K562 (cell line): ENCODE measurements at regions not wholly inside any gene's neighbourhood (a gene's known extent, or its start where the extent isn't known, plus 50 kb on each side); places are given as distances from the start of the nearest gene placed in this dataset.

Experiments
- ATAC-seq: fragments of 200-7000 bp; cut with Tn5 transposase; 3 replicates; pipeline ENCODE4 v1.9.1; 2020; ENCODE audit warnings: moderate library complexity
- BruUV-seq: library from RNA; stranded (reverse); fragments of 400-500 nt; replicated peaks from 2 replicates; lab custom pipeline; 2021; lab: Mats Ljungman, UMichigan
- CTCF ChIA-PET: fragments of 300-600 bp; formaldehyde crosslinking; extraction: SDS; loops from one replicate; lab custom pipeline; 2021; ENCODE audit warnings: low intra/inter-chr PET ratio; lab: Yijun Ruan, JAX
- POLR2A ChIA-PET: fragments of 300-600, 350-650 bp; sonication (Branson Sonifier 250); formaldehyde crosslinking; extraction: SDS; loops from one replicate; lab custom pipeline; 2021; ENCODE audit warnings: antibody characterized with exemption, inconsistent platforms; lab: Yijun Ruan, JAX
- DNase-seq, 4 experiments: peaks; one replicate each; pipeline versions ENCODE4 v3.0.0 to v3.0.0-alpha.2; 2011 to 2018; ENCODE audit warnings: low spot score in 3 of 4, mixed read lengths in 3 of 4; ENCODE audit errors: extremely low read depth in 1 of 4
- FAIRE-seq: peaks from 2 replicates; lab custom pipeline; 2011; peaks lifted over from hg19 to GRCh38; lab: Jason Lieb, UNC
- H2AFZ ChIP-seq: 2 replicates; pipeline ENCODE4 v1.6.0; 2011; ENCODE audit warnings: low read depth, low read length, control low read depth, inconsistent platforms
- H3K27ac ChIP-seq: fragments of 200-600 bp; 3 replicates; pipeline ENCODE4 v1.8.0; 2011; ENCODE audit warnings: low read depth, mild to moderate bottlenecking, control low read depth, inconsistent platforms, low read length, moderate library complexity, mixed read lengths; ENCODE audit errors: extremely low read depth
- H3K27me3 ChIP-seq, 2 experiments: fragments of 300-600 bp in 1 of 2; 2 replicates in 1 of 2; 3 replicates in 1 of 2; pipeline versions ENCODE4 v1.6.0 to v1.8.0; 2011; ENCODE audit warnings: inconsistent platforms in 2 of 2, low read length in 2 of 2, mild to moderate bottlenecking in 1 of 2, mixed read lengths in 1 of 2, moderate library complexity in 1 of 2; ENCODE audit not compliant: control insufficient read depth in 2 of 2, insufficient read depth in 2 of 2
- H3K36me3 ChIP-seq: fragments of 300-600 bp; 3 replicates; pipeline ENCODE4 v1.8.0; 2011; ENCODE audit warnings: mild to moderate bottlenecking, low read length, inconsistent platforms; ENCODE audit not compliant: control insufficient read depth, insufficient read depth
- H3K4me1 ChIP-seq, 2 experiments: fragments of 200-600 bp in 1 of 2; replicated peaks in 1 of 2; 2 replicates in 1 of 2; 3 replicates in 1 of 2; pipeline versions ENCODE4 v1.5.1 to v1.8.0; 2011; ENCODE audit warnings: inconsistent platforms in 2 of 2, low read length in 2 of 2, mild to moderate bottlenecking in 1 of 2, mixed read lengths in 1 of 2, moderate library complexity in 1 of 2; ENCODE audit not compliant: control insufficient read depth in 2 of 2, insufficient read depth in 2 of 2
- H3K4me2 ChIP-seq: 2 replicates; pipeline ENCODE4 v1.6.1; 2011; ENCODE audit warnings: low read length, control low read depth, inconsistent platforms, mixed read lengths; ENCODE audit not compliant: insufficient read depth
- H3K4me3 ChIP-seq: fragments of 200-600 bp; sonication (generic), shearing (Covaris generic); 2 replicates; pipeline ENCODE4 v1.5.1; 2016; ENCODE audit warnings: control low read depth, inconsistent platforms
- H3K79me2 ChIP-seq: fragments of 200-600 bp; 3 replicates; pipeline ENCODE4 v1.8.0; 2011; ENCODE audit warnings: low read length, inconsistent platforms; ENCODE audit not compliant: control insufficient read depth, insufficient read depth
- H3K9ac ChIP-seq, 2 experiments: 2 replicates each; pipeline versions ENCODE4 v1.6.0 to v1.6.1; 2011; ENCODE audit warnings: low read depth in 2 of 2, low read length in 2 of 2, control low read depth in 1 of 2, inconsistent platforms in 1 of 2, mild to moderate bottlenecking in 1 of 2, mixed read lengths in 1 of 2; ENCODE audit not compliant: insufficient read depth in 1 of 2
- H3K9me1 ChIP-seq: one replicate; pipeline ENCODE4 v1.6.0; 2011; ENCODE audit warnings: inconsistent platforms, mild to moderate bottlenecking, low read length, moderate library complexity; ENCODE audit not compliant: control insufficient read depth, insufficient read depth
- H3K9me3 ChIP-seq: replicated peaks from 2 replicates; pipeline ENCODE4 v1.5.1; 2011; ENCODE audit warnings: low read depth, low read length, inconsistent platforms; ENCODE audit not compliant: control insufficient read depth, insufficient read depth
- H4K20me1 ChIP-seq: replicated peaks from 2 replicates; pipeline ENCODE4 v1.6.1; 2011; ENCODE audit warnings: low read length, inconsistent platforms, mixed read lengths; ENCODE audit not compliant: control insufficient read depth, insufficient read depth
- ERF ChIP-seq: fragments of 450-650 bp; formaldehyde crosslinking; IDR thresholded peaks from 2 replicates; pipeline ENCODE4 v1.4.0; 2020; ENCODE audit warnings: mild to moderate bottlenecking, mixed read lengths
- RBM22 ChIP-seq: fragments of 200-400 bp; formaldehyde crosslinking; IDR thresholded peaks from 2 replicates; pipeline ENCODE4 v1.6.1; 2018; ENCODE audit warnings: low read length, low read depth; ENCODE audit not compliant: poor library complexity, severe bottlenecking
- SREBF2 ChIP-seq: sonication (generic); formaldehyde crosslinking; IDR thresholded peaks from 2 replicates; pipeline ENCODE4 v1.4.0; 2020; ENCODE audit warnings: mild to moderate bottlenecking, missing genetic modification reagents
- TBL1XR1 ChIP-seq, 2 experiments: IDR thresholded peaks; 2 replicates each; pipeline ENCODE4 v1.6.1; 2012; ENCODE audit warnings: improper control_type of control experiment in 2 of 2, low read length in 2 of 2, mild to moderate bottlenecking in 1 of 2
- ZNF696 ChIP-seq: fragments of 250-450 bp; sonication (Bioruptor Pico); conservative IDR thresholded peaks from 2 replicates; pipeline ENCODE4 v1.4.0; 2020; ENCODE audit warnings: mild to moderate bottlenecking, moderate library complexity
- WGBS: fragments of 100-300 bp; shearing (Covaris generic); methylation state at CpG from one replicate; pipeline ENCODE4 v1.1.6; 2016; ENCODE audit warnings: low coverage, mixed read lengths; ENCODE audit not compliant: insufficient coverage; ENCODE audit errors: missing lambda C conversion rate; 5-methylcytosine and 5-hydroxymethylcytosine counted together
- in situ Hi-C: fragments of 300-500 bp; cut with MboI; formaldehyde crosslinking; loops from 4 replicates; pipeline ENCODE4 v1.15.0; 2018; ENCODE audit warnings: inconsistent platforms, mixed read lengths
- intact Hi-C: fragments of 100-400 bp; cut with micrococcal nuclease; formaldehyde crosslinking; loops from 2 replicates; pipeline ENCODE4 v1.14.2; 2022

GRCh38 chr9:118586978-118587377 is 782.3 kb downstream of the BRINP1 start:
- Histone ChIP-seq H3K4me2 (no peak overlapping the region), H2AFZ (no peak overlapping the region), H3K79me2 (no peaks in the 10 kb centered on the region), H3K9ac (no peak overlapping the region), H4K20me1 (no peaks in the 10 kb centered on the region), H3K4me3 (no peak overlapping the region), H3K36me3 (no peaks in the 10 kb centered on the region), H3K9me3 (no peaks in the 10 kb centered on the region; the same call in 1 of the 2 replicates), H3K27ac (no peak overlapping the region), H3K27me3 (no peaks in the 10 kb centered on the region), H3K9me1 (no peaks in the 10 kb centered on the region), H3K4me1 (no peaks in the 10 kb centered on the region)
- 0% methylated on average over 2 of the region's 2 CpGs for WGBS
- TF ChIP-seq SREBF2 (CRISPR knock-in tag): no peak
- no peak for TF ChIP-seq ERF
- TF ChIP-seq ZNF696 (CRISPR knock-in tag): no peak
- TF ChIP-seq RBM22: no peak
- CTCF ChIA-PET: no interaction called here
- FAIRE-seq (no peak), ATAC-seq (no peak), DNase-seq (no peak)
- POLR2A ChIA-PET: no interaction called here
- in situ Hi-C loops (no loop called here), intact Hi-C loops (no loop called here)
- BruUV-seq: no TSS peak

GRCh38 chr9:118594428-118594827 is 774.8 kb downstream of the BRINP1 start:
- no peak for TF ChIP-seq TBL1XR1 (IDR thresholded peaks at IDR 0.05; ENCODE audit: low read length in 2 of 2)
- WGBS: 0% methylated on average over 6 of the region's 6 CpGs
- Histone ChIP-seq H3K4me1 (no peaks in the 10 kb centered on the region), H3K4me3 (no peak overlapping the region), H4K20me1 (no peaks in the 10 kb centered on the region), H3K9me1 (no peaks in the 10 kb centered on the region), H3K36me3 (no peaks in the 10 kb centered on the region), H3K79me2 (no peaks in the 10 kb centered on the region), H2AFZ (no peak overlapping the region), H3K4me2 (no peak overlapping the region), H3K27me3 (no peaks in the 10 kb centered on the region), H3K9ac (no peak overlapping the region), H3K9me3 (no peaks in the 10 kb centered on the region), H3K27ac (no peak overlapping the region)
- ATAC-seq (no peak), DNase-seq (no peak), FAIRE-seq (no peak)
- intact Hi-C loops: no loop called here
- BruUV-seq: no TSS peak
- POLR2A ChIA-PET: no interaction called here
- in situ Hi-C loops: no loop called here
- CTCF ChIA-PET: no interaction called here
